H1 (cell line): ENCODE measurements at regions not wholly inside any gene's neighbourhood (a gene's known extent, or its start where the extent isn't known, plus 50 kb on each side); places are given as distances from the start of the nearest gene placed in this dataset.

Experiments used
- CHD7 ChIP-seq: fragments of 300-600 bp; sonication (generic); IDR thresholded peaks from 2 replicates; pipeline ENCODE4 v1.7.1; 2012; ENCODE audit warnings: low read length, moderate library complexity, mild to moderate bottlenecking, inconsistent platforms; ENCODE audit not compliant: insufficient replicate concordance
- EP300 ChIP-seq, 2 experiments: IDR thresholded peaks; 1 replicate in 1 of 2; 2 replicates in 1 of 2; pipeline ENCODE4 v1.6.1; 2011 to 2012; ENCODE audit warnings: low read depth in 2 of 2, low read length in 2 of 2, mild to moderate bottlenecking in 2 of 2, borderline replicate concordance in 1 of 2, inconsistent platforms in 1 of 2, moderate library complexity in 1 of 2
- RBBP5 ChIP-seq: IDR thresholded peaks from 2 replicates; pipeline ENCODE4 v1.7.1; 2012; ENCODE audit warnings: low read depth, mild to moderate bottlenecking, inconsistent platforms, low read length, moderate library complexity, borderline replicate concordance
- SIN3A ChIP-seq, 2 experiments: IDR thresholded peaks in 1 of 2; conservative IDR thresholded peaks in 1 of 2; 2 replicates each; pipeline ENCODE4 v1.6.1; 2011 to 2012; ENCODE audit warnings: low read length in 2 of 2, improper control_type of control experiment in 1 of 2, low read depth in 1 of 2, mild to moderate bottlenecking in 1 of 2
- SIX5 ChIP-seq: IDR thresholded peaks from 2 replicates; pipeline ENCODE4 v1.6.1; 2011; ENCODE audit warnings: mild to moderate bottlenecking, low read depth, low read length
- TAF1 ChIP-seq: IDR thresholded peaks from 2 replicates; pipeline ENCODE4 v1.6.1; 2011; ENCODE audit warnings: mild to moderate bottlenecking, low read depth, low read length

GRCh38 chr1:213821175-213821942 is 166.4 kb upstream of the PROX1 start (continued):
- TF ChIP-seq CHD7 = no peak
- no peak for TF ChIP-seq TAF1
- TF ChIP-seq EP300 (IDR thresholded peaks at IDR 0.05; ENCODE audit: borderline replicate concordance in 1 of 2, low read depth in 2 of 2, low read length in 2 of 2) = no peak
- TF ChIP-seq SIX5 = no peak
- TF ChIP-seq SIN3A (conservative IDR thresholded peaks at IDR 0.05 in 1 of 2, IDR thresholded peaks at IDR 0.05 in 1 of 2; ENCODE audit: low read depth in 1 of 2, low read length in 2 of 2) = no peak
- no peak for TF ChIP-seq RBBP5
